HUES48 (cell line): ENCODE measurements at regions not wholly inside any gene's neighbourhood (a gene's known extent, or its start where the extent isn't known, plus 50 kb on each side); places are given as distances from the start of the nearest gene placed in this dataset.

Source experiments
- H3K27ac ChIP-seq: one replicate; pipeline ENCODE4 v1.7.0; 2013; ENCODE audit warnings: low read depth, low read length, inconsistent platforms
- H3K27me3 ChIP-seq: 2 replicates; pipeline ENCODE4 v1.6.1; 2013; ENCODE audit warnings: mild to moderate bottlenecking, low read length; ENCODE audit not compliant: control insufficient read depth, insufficient read depth
- H3K36me3 ChIP-seq: 2 replicates; pipeline ENCODE4 v1.6.1; 2013; ENCODE audit warnings: low read length; ENCODE audit not compliant: control insufficient read depth, insufficient read depth
- H3K4me1 ChIP-seq: 2 replicates; pipeline ENCODE4 v1.6.1; 2013; ENCODE audit warnings: mild to moderate bottlenecking, low read length; ENCODE audit not compliant: control insufficient read depth, insufficient read depth
- H3K4me3 ChIP-seq: 2 replicates; pipeline ENCODE4 v1.5.1; 2013; ENCODE audit warnings: mild to moderate bottlenecking, low read depth, low read length
- H3K9ac ChIP-seq: 2 replicates; pipeline ENCODE4 v1.6.1; 2013; ENCODE audit warnings: mild to moderate bottlenecking, low read depth, low read length, moderate library complexity
- H3K9me3 ChIP-seq: 2 replicates; pipeline ENCODE4 v1.6.1; 2013; ENCODE audit warnings: low read length; ENCODE audit not compliant: control insufficient read depth, insufficient read depth

- Histone ChIP-seq H3K4me3 (peak overlapping the region; percentile 63), H3K9me3 (no peaks in the 10 kb centered on the region), H3K4me1 (peaks cover 18% of the 10 kb centered on the region), H3K27ac (no peak overlapping the region), H3K36me3 (no peaks in the 10 kb centered on the region), H3K9ac (no peak overlapping the region), H3K27me3 (peaks cover 68% of the 10 kb centered on the region)
Measured at GRCh38 chr6:105981002-105981887, 104.9 kb upstream of the PRDM1 start.

- Histone ChIP-seq H3K4me3 (no peak overlapping the region), H3K27me3 (peaks cover 45% of the 10 kb centered on the region), H3K9ac (no peak overlapping the region), H3K36me3 (no peaks in the 10 kb centered on the region), H3K27ac (no peak overlapping the region), H3K4me1 (peaks cover 11% of the 10 kb centered on the region), H3K9me3 (no peaks in the 10 kb centered on the region)
Measured at GRCh38 chr6:105978974-105979373, 107.2 kb upstream of the PRDM1 start.

- H3K36me3 ChIP-seq, result no peaks in the 10 kb centered on the region
Measured at GRCh38 chr6:105977934-105978504, 108.1 kb upstream of the PRDM1 start.

GRCh38 chr6:105974986-105975385, 111.2 kb upstream of the PRDM1 start:
- no peak overlapping the region for H3K4me3 ChIP-seq
- H3K9ac ChIP-seq, result no peak overlapping the region
- H3K27me3 ChIP-seq, result peaks cover 8% of the 10 kb centered on the region
- no peaks in the 10 kb centered on the region for H3K4me1 ChIP-seq
- H3K27ac ChIP-seq, result no peak overlapping the region
- H3K36me3 ChIP-seq, result no peaks in the 10 kb centered on the region
- H3K9me3 ChIP-seq, result peaks cover 3% of the 10 kb centered on the region; the same call in 1 of the 2 replicates

More at GRCh38 chr6:105977934-105978504, 108.1 kb upstream of the PRDM1 start:
- no peaks in the 10 kb centered on the region for H3K9me3 ChIP-seq
- no peak overlapping the region for H3K4me3 ChIP-seq
- peaks cover 11% of the 10 kb centered on the region for H3K4me1 ChIP-seq
- no peak overlapping the region for H3K27ac ChIP-seq
- H3K27me3 ChIP-seq, result peaks cover 36% of the 10 kb centered on the region
- H3K9ac ChIP-seq, result no peak overlapping the region

GRCh38 chr6:105972440-105972839, 113.7 kb upstream of the PRDM1 start:
- Histone ChIP-seq H3K4me3 (no peak overlapping the region), H3K4me1 (no peaks in the 10 kb centered on the region), H3K9me3 (peaks cover 3% of the 10 kb centered on the region; the same call in 1 of the 2 replicates), H3K36me3 (no peaks in the 10 kb centered on the region), H3K27me3 (no peaks in the 10 kb centered on the region), H3K27ac (no peak overlapping the region), H3K9ac (no peak overlapping the region)

GRCh38 chr6:105968603-105969333, 117.4 kb upstream of the PRDM1 start:
- Histone ChIP-seq H3K27ac (no peak overlapping the region), H3K27me3 (no peaks in the 10 kb centered on the region), H3K4me3 (no peak overlapping the region), H3K4me1 (no peaks in the 10 kb centered on the region), H3K36me3 (no peaks in the 10 kb centered on the region), H3K9ac (no peak overlapping the region), H3K9me3 (peaks cover 3% of the 10 kb centered on the region; the same call in 1 of the 2 replicates)

- Histone ChIP-seq H3K36me3 (no peaks in the 10 kb centered on the region), H3K9me3 (peaks cover 3% of the 10 kb centered on the region; the same call in 1 of the 2 replicates), H3K27ac (no peak overlapping the region), H3K4me1 (no peaks in the 10 kb centered on the region), H3K9ac (no peak overlapping the region), H3K27me3 (no peaks in the 10 kb centered on the region), H3K4me3 (no peak overlapping the region)
Measured at GRCh38 chr6:105967917-105968602, 118.1 kb upstream of the PRDM1 start.

- H3K4me3 ChIP-seq, result no peak overlapping the region
- H3K27ac ChIP-seq, result no peak overlapping the region
- no peaks in the 10 kb centered on the region for H3K27me3 ChIP-seq
- H3K9ac ChIP-seq, result no peak overlapping the region
- no peaks in the 10 kb centered on the region for H3K9me3 ChIP-seq
- H3K36me3 ChIP-seq, result no peaks in the 10 kb centered on the region
- H3K4me1 ChIP-seq, result no peaks in the 10 kb centered on the region
Measured at GRCh38 chr6:105966481-105966880, 119.7 kb upstream of the PRDM1 start.

GRCh38 chr6:105964979-105965760, 121.0 kb upstream of the PRDM1 start:
- H3K4me1 ChIP-seq, result no peaks in the 10 kb centered on the region
- H3K4me3 ChIP-seq, result no peak overlapping the region
- no peaks in the 10 kb centered on the region for H3K9me3 ChIP-seq
- no peak overlapping the region for H3K27ac ChIP-seq
- no peak overlapping the region for H3K9ac ChIP-seq
- H3K36me3 ChIP-seq, result no peaks in the 10 kb centered on the region
- no peaks in the 10 kb centered on the region for H3K27me3 ChIP-seq

GRCh38 chr6:105954148-105954547, 132.0 kb upstream of the PRDM1 start:
- peaks cover 23% of the 10 kb centered on the region for H3K4me1 ChIP-seq
- no peaks in the 10 kb centered on the region for H3K27me3 ChIP-seq
- H3K9ac ChIP-seq, result no peak overlapping the region
- no peak overlapping the region for H3K4me3 ChIP-seq
- no peaks in the 10 kb centered on the region for H3K9me3 ChIP-seq
- H3K36me3 ChIP-seq, result no peaks in the 10 kb centered on the region
- H3K27ac ChIP-seq, result no peak overlapping the region
